Aorta (tissue), 5 donors: ENCODE measurements at regions not wholly inside any gene's neighbourhood (a gene's known extent, or its start where the extent isn't known, plus 50 kb on each side); places are given as distances from the start of the nearest gene placed in this dataset.

Source experiments
- ATAC-seq: fragments of 200-7000 bp; cut with Tn5 transposase; one replicate; pipeline ENCODE4 v1.9.1; 2022; ENCODE audit warnings: moderate library complexity; ENCODE audit not compliant: low FRiP score
- DNase-seq, 2 donors: peaks; one replicate each; pipeline ENCODE4 v3.0.0-alpha.2; 2020
- H3K27ac ChIP-seq, 2 donors: one replicate each; pipeline ENCODE4 v1.5.1; 2013; ENCODE audit warnings: low read length in 2 of 2, mild to moderate bottlenecking in 2 of 2, moderate library complexity in 2 of 2, control low read depth in 1 of 2, inconsistent platforms in 1 of 2, low read depth in 1 of 2
- H3K27me3 ChIP-seq, 2 donors: one replicate each; pipeline ENCODE4 v1.6.1; 2013; ENCODE audit warnings: control low read depth in 1 of 2, low read length in 1 of 2, mild to moderate bottlenecking in 1 of 2, moderate library complexity in 1 of 2; ENCODE audit not compliant: insufficient read depth in 2 of 2, control insufficient read depth in 1 of 2
- H3K36me3 ChIP-seq, 2 donors: one replicate each; pipeline ENCODE4 v1.6.1; 2013; ENCODE audit warnings: control low read depth in 1 of 2, low read length in 1 of 2, mild to moderate bottlenecking in 1 of 2; ENCODE audit not compliant: insufficient read depth in 2 of 2, control insufficient read depth in 1 of 2
- H3K4me1 ChIP-seq, 2 donors: one replicate each; pipeline ENCODE4 v1.6.1; 2013; ENCODE audit warnings: low read length in 2 of 2, control low read depth in 1 of 2, mild to moderate bottlenecking in 1 of 2, moderate library complexity in 1 of 2; ENCODE audit not compliant: insufficient read depth in 2 of 2, control insufficient read depth in 1 of 2
- H3K4me3 ChIP-seq, 2 donors: one replicate each; pipeline ENCODE4 v1.5.1; 2013; ENCODE audit warnings: low read length in 2 of 2, control low read depth in 1 of 2, mild to moderate bottlenecking in 1 of 2
- H3K9me3 ChIP-seq: one replicate; pipeline ENCODE4 v1.6.1; 2013; ENCODE audit warnings: mild to moderate bottlenecking, low read length; ENCODE audit not compliant: control insufficient read depth
- WGBS, 2 donors: extraction: QIAGEN DNeasy Blood & Tissue Kit; methylation state at CpG; one replicate each; pipeline ENCODE4 v1.1.7; 2013; 5-methylcytosine and 5-hydroxymethylcytosine counted together
- intact Hi-C, 2 donors: fragments of 100-400 bp; cut with DNase I; formaldehyde crosslinking; loops; one replicate each; pipeline versions ENCODE4 v1.14.2 to v1.15.0; 2022
- donor health status: healthy with polysubstance abuse.
- donor health status: Bipolar disorder and iron deficiency.
- donor health status: DM: no; HTN: no; CAD: no.
- donor health status: DM: no; HTN: no; CAD: no.
- donor health status: DM: yes; HTN: yes; CAD: no.

DNA sequence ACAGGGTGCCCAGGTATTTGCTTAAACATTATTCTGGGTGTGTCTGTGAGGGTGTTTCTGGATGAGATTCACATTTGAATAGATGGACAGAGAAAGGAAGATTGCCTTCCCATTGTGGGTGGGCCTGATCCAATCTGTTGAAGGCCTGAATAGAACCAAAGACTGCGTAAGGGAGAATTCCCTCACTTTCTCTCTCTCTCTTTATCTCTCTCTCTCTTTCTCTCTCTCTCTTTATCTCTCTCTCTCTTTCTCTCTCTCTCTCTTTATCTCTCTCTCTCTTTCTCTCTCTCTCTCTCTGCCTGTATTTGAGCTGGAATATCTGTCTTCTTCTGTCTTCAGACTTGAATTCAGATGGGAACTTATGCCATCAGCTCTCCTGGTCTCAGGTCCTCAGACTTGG, 148.4 kb downstream of the FAM124B start:
- intact Hi-C loops, result no loop called here
- ATAC-seq (no peak), DNase-seq (no peak)
- WGBS, 2 donors, result 91 to 100% methylated on average over 1 of the region's 1 CpG
- no peak overlapping the region for H3K27ac ChIP-seq
- no peaks in the 10 kb centered on the region for H3K27me3 ChIP-seq
- H3K4me1 ChIP-seq, result no peaks in the 10 kb centered on the region
- H3K9me3 ChIP-seq, result no peaks in the 10 kb centered on the region
- no peak overlapping the region for H3K4me3 ChIP-seq
- no peaks in the 10 kb centered on the region for H3K36me3 ChIP-seq

DNA sequence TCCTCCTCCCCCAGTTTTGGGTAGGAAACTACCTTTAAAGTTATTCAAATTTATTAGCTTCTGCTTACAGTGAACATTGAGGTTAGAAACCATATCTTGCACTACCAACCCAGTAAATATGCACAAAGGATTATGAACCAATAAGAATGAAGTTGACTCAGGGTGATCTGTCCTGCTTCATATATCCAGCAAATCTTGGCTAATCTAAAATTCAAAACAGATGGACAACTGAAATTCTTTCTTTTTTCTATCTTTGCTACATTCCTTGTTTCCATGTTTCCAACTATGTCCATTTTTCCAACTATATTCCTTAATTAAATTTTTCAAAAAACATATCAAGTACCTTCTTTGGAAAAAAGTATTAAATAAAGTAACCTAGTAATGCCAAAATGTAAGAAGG, 149.3 kb downstream of the FAM124B start:
- no peaks in the 10 kb centered on the region for H3K4me1 ChIP-seq
- H3K27ac ChIP-seq, result no peak overlapping the region
- intact Hi-C loops, result no loop called here
- H3K36me3 ChIP-seq, result no peaks in the 10 kb centered on the region
- no peak overlapping the region for H3K4me3 ChIP-seq
- no peaks in the 10 kb centered on the region for H3K27me3 ChIP-seq
- ATAC-seq (no peak), DNase-seq (no peak)
- no peaks in the 10 kb centered on the region for H3K9me3 ChIP-seq

DNA sequence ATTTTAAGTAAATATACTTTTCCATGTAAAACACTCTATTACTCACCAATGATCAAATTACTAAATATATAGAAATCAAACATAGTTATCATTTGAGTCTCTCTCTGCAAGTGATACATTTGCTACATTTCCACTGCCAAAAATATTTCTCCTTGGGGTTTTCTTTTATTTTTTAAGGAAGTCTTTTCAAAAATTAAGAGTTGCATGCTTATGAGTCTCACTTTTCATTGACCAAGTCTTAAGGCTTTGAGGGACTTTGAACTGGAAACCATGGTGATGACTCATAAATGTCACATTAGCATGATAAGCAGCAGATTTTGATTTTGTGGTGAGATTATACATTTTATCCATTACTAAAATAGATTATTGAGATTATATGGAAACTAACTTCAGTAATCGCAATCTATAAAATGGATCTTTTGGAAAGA, 152.9 kb downstream of the FAM124B start:
- Histone ChIP-seq H3K4me3 (no peak overlapping the region), H3K27ac (no peak overlapping the region), H3K27me3 (no peaks in the 10 kb centered on the region), H3K36me3 (no peaks in the 10 kb centered on the region), H3K9me3 (no peaks in the 10 kb centered on the region), H3K4me1 (no peaks in the 10 kb centered on the region)
- intact Hi-C loops, result no loop called here
- no peak for ATAC-seq
- WGBS, 2 donors, result 93 to 98% methylated on average over 1 of the region's 1 CpG
- no peak for DNase-seq

DNA sequence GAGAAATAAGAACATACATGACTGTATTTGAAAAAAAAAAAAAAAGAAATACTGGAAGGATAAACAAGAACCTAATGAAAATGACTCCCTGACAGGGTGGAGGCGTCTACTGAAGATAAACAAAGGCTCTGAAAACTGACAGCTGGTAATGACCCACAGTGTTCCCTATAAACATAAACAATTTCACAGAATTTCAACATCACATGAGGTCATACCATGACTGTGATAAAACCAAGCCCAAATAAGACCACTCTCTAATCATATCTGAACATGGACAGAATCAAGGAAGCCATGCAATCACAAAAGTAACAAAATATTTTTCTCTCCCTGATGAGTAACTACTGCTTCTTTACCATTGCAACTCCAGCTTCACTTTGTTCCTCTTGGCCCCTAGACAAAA, 159.3 kb downstream of the FAM124B start:
- WGBS, 2 donors, result 88 to 92% methylated on average over 1 of the region's 1 CpG
- Histone ChIP-seq H3K4me1 (no peaks in the 10 kb centered on the region), H3K27ac (no peak overlapping the region), H3K27me3 (no peaks in the 10 kb centered on the region), H3K9me3 (no peaks in the 10 kb centered on the region), H3K36me3 (no peaks in the 10 kb centered on the region), H3K4me3 (no peak overlapping the region)
- ATAC-seq, result no peak
- intact Hi-C loops, result no loop called here
- no peak for DNase-seq

DNA sequence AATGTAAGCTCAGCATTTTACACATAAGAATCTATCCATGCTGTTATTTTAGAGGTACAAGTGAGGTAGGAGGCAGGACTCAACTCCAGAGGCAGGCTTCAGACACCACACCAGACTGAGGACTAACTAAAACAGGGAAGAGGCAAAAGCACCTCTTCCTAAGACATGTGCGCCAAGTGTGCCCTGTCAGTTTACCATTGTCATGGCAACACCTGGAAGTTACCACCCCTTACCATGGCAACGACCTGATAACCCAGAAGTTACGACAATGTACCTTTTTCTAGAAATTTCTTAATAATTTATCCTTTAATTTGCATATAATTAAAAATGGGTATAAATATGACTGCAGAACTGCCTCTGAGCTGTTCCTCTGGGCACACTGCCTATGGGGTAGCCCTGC, 160.1 kb downstream of the FAM124B start:
- H3K27ac ChIP-seq, result no peak overlapping the region
- 85 to 91% methylated on average over 3 of the region's 3 CpGs for WGBS, 2 donors

GRCh38 chr2:224241001-224241400, 160.9 kb downstream of the FAM124B start:
- H3K4me3 ChIP-seq, result no peak overlapping the region
- WGBS, 2 donors, result 73 to 87% methylated on average over 1 of the region's 1 CpG
- DNase-seq (no peak), ATAC-seq (no peak)
- no peak overlapping the region for H3K27ac ChIP-seq
- H3K27me3 ChIP-seq, result no peaks in the 10 kb centered on the region
- no peaks in the 10 kb centered on the region for H3K4me1 ChIP-seq
- no peaks in the 10 kb centered on the region for H3K36me3 ChIP-seq
- H3K9me3 ChIP-seq, result no peaks in the 10 kb centered on the region
- intact Hi-C loops, result no loop called here

More for the DNA sequence above, 160.1 kb downstream of the FAM124B start:
- Histone ChIP-seq H3K9me3 (no peaks in the 10 kb centered on the region), H3K4me3 (no peak overlapping the region), H3K4me1 (no peaks in the 10 kb centered on the region), H3K36me3 (no peaks in the 10 kb centered on the region), H3K27me3 (no peaks in the 10 kb centered on the region)
- DNase-seq, result no peak
- intact Hi-C loops, result no loop called here
- ATAC-seq, result no peak

DNA sequence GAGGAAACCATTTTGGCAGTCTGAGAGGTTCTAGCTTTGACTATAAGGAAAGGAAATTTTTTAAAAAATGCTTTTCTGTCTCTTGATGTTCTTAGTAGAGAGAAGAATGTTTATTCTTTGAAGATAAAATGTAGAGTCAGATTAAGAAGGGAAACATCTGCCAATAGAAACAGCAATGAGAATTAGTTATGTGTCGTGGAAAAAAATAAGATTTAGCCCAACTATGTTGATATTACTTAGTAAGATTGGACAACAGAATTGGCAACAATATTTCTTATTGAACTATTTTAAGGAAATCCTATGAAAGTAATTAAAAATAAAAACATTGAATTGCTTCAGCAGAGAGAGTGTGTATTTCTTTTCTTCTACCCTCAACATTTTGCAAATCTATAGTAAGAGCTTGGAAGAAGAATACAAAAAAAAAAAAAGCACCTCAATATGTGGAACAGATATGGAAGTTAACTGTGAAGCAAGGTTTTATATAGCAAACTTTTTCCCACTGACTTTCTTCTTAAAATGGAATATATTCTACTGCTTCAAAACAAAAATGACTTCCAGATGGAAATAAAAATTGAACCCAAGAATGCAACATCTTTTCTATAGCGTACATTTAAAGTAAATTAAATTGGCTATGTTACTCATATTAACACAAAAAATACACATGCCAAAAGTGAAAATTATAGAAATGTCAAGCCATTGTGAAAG, 177.9 kb downstream of the FAM124B start:
- WGBS, 2 donors, result 38 to 40% methylated on average over 2 of the region's 2 CpGs
- Histone ChIP-seq H3K27me3 (no peaks in the 10 kb centered on the region), H3K4me3 (no peak overlapping the region), H3K27ac (no peak overlapping the region), H3K4me1 (peaks cover 0 to 2% of the 10 kb centered on the region in 2 donors), H3K9me3 (no peaks in the 10 kb centered on the region), H3K36me3 (no peaks in the 10 kb centered on the region)
- no peak for ATAC-seq
- intact Hi-C loops, result loop anchor here in 1 of 2 donors (5.0 kb wide), 1 partner anchor 62 kb away; no protein-coding TSS in a partner anchor
- no peak for DNase-seq

DNA sequence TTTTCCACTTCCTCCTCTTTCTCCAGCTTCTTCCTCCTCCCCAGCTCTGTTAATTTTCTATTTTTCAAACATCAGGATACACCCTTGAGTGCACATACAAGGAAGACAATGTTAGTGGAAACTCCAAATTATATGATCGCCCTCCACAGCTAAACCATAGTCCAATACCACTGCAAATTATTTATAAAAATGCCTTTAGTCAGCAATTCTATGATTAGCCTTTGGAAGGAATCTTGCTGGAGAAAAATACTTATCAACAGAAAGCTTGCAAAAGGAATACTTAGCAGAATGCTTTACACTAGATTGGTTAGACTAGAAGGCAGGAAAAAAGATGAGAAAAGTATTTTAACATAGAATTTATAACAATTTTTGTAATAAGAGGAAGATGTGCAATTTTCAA, 178.9 kb downstream of the FAM124B start:
- peaks cover 0 to 2% of the 10 kb centered on the region in 2 donors for H3K4me1 ChIP-seq
- 1 to 36% methylated on average over 1 of the region's 1 CpG for WGBS, 2 donors
- DNase-seq (no peak), ATAC-seq (no peak)
- H3K27ac ChIP-seq, result no peak overlapping the region
- H3K4me3 ChIP-seq, result no peak overlapping the region
- peaks cover 2% of the 10 kb centered on the region for H3K9me3 ChIP-seq
- H3K27me3 ChIP-seq, result no peaks in the 10 kb centered on the region
- no peaks in the 10 kb centered on the region for H3K36me3 ChIP-seq
- intact Hi-C loops, result loop anchor here in 1 of 2 donors (5.0 kb wide), 1 partner anchor 61 kb away; no protein-coding TSS in a partner anchor

- intact Hi-C loops, result loop anchor here in 1 of 2 donors (5.0 kb wide), 1 partner anchor 60 kb away; no protein-coding TSS in a partner anchor
- DNase-seq (no peak), ATAC-seq (no peak)
- Histone ChIP-seq H3K36me3 (no peaks in the 10 kb centered on the region), H3K4me1 (peaks cover 0 to 2% of the 10 kb centered on the region in 2 donors), H3K27me3 (no peaks in the 10 kb centered on the region), H3K27ac (no peak overlapping the region), H3K9me3 (peaks cover 3% of the 10 kb centered on the region), H3K4me3 (no peak overlapping the region)
- WGBS, 2 donors, result 81 to 85% methylated on average over 4 of the region's 4 CpGs
These were observed 179.6 kb downstream of the FAM124B start for GRCh38 chr2:224222291-224222690.
